Omental fat pad (tissue), 3 donors: ENCODE measurements at regions not wholly inside any gene's neighbourhood (a gene's known extent, or its start where the extent isn't known, plus 50 kb on each side); places are given as distances from the start of the nearest gene placed in this dataset.

Experiments
- ATAC-seq: fragments of 150-250 bp; one replicate; pipeline ENCODE4 v1.9.1; 2016; ENCODE audit warnings: mild to moderate bottlenecking, moderate library complexity; ENCODE audit not compliant: low FRiP score
- DNase-seq: peaks from one replicate; pipeline ENCODE4 v3.0.0-alpha.2; 2019; ENCODE audit warnings: low spot score
- CTCF ChIP-seq, 3 donors: fragments of 450-650 bp; IDR thresholded peaks; one replicate each; pipeline ENCODE4 v1.5.1; 2016 to 2017; ENCODE audit warnings: antibody characterized with exemption in 3 of 3, mild to moderate bottlenecking in 3 of 3, moderate library complexity in 2 of 3

DNA sequence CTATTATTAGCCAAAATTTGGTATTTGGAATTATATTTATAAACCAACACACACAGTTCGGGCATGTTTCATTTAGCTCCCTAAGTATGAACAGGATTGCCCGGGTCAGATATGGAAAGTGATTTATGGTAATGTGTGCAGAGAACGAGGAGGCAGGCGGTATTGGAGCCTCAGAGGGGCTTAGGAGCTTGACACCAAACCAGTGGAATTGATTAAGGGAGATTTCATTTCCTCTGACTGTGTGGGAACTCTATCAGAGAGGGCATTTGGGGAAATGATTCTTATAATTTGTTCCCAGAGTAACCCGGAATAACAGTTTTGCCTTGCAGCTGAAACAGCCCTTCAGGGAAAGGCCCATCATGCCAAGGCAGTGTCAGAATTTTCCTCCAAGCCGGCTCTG lies 115.1 kb upstream of the SPTLC3 start:
- DNase-seq (no peak), ATAC-seq (no peak)
- TF ChIP-seq CTCF (IDR thresholded peaks at IDR 0.05): no peak

GRCh38 chr20:12894089-12894488 lies 114.7 kb upstream of the SPTLC3 start:
- DNase-seq (no peak), ATAC-seq (no peak)
- no peak for TF ChIP-seq CTCF (IDR thresholded peaks at IDR 0.05)

GRCh38 chr20:12896180-12896579 lies 112.6 kb upstream of the SPTLC3 start:
- TF ChIP-seq CTCF (IDR thresholded peaks at IDR 0.05): no peak
- DNase-seq (no peak), ATAC-seq (no peak)

GRCh38 chr20:12902992-12903391 lies 105.8 kb upstream of the SPTLC3 start:
- ATAC-seq (no peak), DNase-seq (no peak)
- TF ChIP-seq CTCF (IDR thresholded peaks at IDR 0.05): no peak

- ATAC-seq: no peak
- TF ChIP-seq CTCF (IDR thresholded peaks at IDR 0.05): no peak
- DNase-seq: no peak
Measured at GRCh38 chr20:12906361-12906760, 102.4 kb upstream of the SPTLC3 start.

DNA sequence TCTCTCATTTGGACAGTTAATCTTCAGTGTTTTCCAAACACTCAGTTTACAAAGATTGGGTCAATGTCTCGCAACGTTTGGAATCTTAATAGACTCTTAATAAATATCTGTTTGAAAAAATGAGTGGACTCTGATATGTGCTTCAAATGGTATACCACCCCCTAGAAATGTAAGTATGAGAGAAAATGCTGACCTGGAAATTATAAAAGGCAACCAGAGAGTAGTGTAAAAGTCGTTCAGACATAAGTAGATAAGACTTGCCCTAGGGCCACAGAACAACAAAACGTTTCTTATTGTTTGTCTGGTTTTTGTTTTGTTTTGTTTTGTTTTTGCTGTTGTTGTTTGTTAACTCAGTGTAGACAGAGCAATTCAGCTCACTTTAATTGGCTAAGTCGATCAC lies 97.4 kb upstream of the SPTLC3 start:
- DNase-seq (no peak), ATAC-seq (no peak)
- TF ChIP-seq CTCF (IDR thresholded peaks at IDR 0.05): no peak

GRCh38 chr20:12913781-12914443 lies 94.9 kb upstream of the SPTLC3 start:
- TF ChIP-seq CTCF (IDR thresholded peaks at IDR 0.05): no peak
- no peak for ATAC-seq

More at GRCh38 chr20:12913781-12914443, 94.9 kb upstream of the SPTLC3 start:
- no peak for DNase-seq
